ENCODE measurements at regions not wholly inside any gene's neighbourhood (a gene's known extent, or its start where the extent isn't known, plus 50 kb on each side); places are given as distances from the start of the nearest gene placed in this dataset.

GRCh38 chr2:224308272-224308911 lies 93.5 kb downstream of the FAM124B start:
- no peaks in the 10 kb centered on the region for H3K79me2 ChIP-seq (replicated peaks; ENCODE audit: insufficient read depth, low read length)
- TF ChIP-seq TAF1 (IDR thresholded peaks at IDR 0.05; ENCODE audit: low read depth) = no peak
- TF ChIP-seq POLR2AphosphoS5 (IDR thresholded peaks at IDR 0.05) = no peak
- TF ChIP-seq, protein P1, sequence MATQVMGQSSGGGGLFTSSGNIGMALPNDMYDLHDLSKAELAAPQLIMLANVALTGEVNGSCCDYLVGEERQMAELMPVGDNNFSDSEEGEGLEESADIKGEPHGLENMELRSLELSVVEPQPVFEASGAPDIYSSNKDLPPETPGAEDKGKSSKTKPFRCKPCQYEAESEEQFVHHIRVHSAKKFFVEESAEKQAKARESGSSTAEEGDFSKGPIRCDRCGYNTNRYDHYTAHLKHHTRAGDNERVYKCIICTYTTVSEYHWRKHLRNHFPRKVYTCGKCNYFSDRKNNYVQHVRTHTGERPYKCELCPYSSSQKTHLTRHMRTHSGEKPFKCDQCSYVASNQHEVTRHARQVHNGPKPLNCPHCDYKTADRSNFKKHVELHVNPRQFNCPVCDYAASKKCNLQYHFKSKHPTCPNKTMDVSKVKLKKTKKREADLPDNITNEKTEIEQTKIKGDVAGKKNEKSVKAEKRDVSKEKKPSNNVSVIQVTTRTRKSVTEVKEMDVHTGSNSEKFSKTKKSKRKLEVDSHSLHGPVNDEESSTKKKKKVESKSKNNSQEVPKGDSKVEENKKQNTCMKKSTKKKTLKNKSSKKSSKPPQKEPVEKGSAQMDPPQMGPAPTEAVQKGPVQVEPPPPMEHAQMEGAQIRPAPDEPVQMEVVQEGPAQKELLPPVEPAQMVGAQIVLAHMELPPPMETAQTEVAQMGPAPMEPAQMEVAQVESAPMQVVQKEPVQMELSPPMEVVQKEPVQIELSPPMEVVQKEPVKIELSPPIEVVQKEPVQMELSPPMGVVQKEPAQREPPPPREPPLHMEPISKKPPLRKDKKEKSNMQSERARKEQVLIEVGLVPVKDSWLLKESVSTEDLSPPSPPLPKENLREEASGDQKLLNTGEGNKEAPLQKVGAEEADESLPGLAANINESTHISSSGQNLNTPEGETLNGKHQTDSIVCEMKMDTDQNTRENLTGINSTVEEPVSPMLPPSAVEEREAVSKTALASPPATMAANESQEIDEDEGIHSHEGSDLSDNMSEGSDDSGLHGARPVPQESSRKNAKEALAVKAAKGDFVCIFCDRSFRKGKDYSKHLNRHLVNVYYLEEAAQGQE (IDR thresholded peaks at IDR 0.05; ENCODE audit: borderline replicate concordance) = no peak
- TF ChIP-seq MXI1 (conservative IDR thresholded peaks at IDR 0.05; ENCODE audit: poor library complexity, severe bottlenecking) = no peak
- TF ChIP-seq, protein P2, sequence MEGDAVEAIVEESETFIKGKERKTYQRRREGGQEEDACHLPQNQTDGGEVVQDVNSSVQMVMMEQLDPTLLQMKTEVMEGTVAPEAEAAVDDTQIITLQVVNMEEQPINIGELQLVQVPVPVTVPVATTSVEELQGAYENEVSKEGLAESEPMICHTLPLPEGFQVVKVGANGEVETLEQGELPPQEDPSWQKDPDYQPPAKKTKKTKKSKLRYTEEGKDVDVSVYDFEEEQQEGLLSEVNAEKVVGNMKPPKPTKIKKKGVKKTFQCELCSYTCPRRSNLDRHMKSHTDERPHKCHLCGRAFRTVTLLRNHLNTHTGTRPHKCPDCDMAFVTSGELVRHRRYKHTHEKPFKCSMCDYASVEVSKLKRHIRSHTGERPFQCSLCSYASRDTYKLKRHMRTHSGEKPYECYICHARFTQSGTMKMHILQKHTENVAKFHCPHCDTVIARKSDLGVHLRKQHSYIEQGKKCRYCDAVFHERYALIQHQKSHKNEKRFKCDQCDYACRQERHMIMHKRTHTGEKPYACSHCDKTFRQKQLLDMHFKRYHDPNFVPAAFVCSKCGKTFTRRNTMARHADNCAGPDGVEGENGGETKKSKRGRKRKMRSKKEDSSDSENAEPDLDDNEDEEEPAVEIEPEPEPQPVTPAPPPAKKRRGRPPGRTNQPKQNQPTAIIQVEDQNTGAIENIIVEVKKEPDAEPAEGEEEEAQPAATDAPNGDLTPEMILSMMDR (IDR thresholded peaks at IDR 0.05; ENCODE audit: poor library complexity, severe bottlenecking) = no peak
- TF ChIP-seq SMC3 (conservative IDR thresholded peaks at IDR 0.05; ENCODE audit: poor library complexity) = no peak
- TF ChIP-seq EP300 (conservative IDR thresholded peaks at IDR 0.05; ENCODE audit: poor library complexity, severe bottlenecking) = no peak
- H3K27ac ChIP-seq (ENCODE audit: low read length) = no peak overlapping the region
- H4K20me1 ChIP-seq (ENCODE audit: insufficient read depth) = no peaks in the 10 kb centered on the region
- H3K9me3 ChIP-seq (ENCODE audit: low read length) = no peaks in the 10 kb centered on the region
- no peaks in the 10 kb centered on the region for H3K27me3 ChIP-seq (ENCODE audit: insufficient read depth, low read depth, low read length)
- no peak overlapping the region for H3K4me2 ChIP-seq (ENCODE audit: low read length)
- H3F3A ChIP-seq (ENCODE audit: insufficient read depth, low read length, poor library complexity, severe bottlenecking) = no peaks in the 10 kb centered on the region
- no peaks in the 10 kb centered on the region for H3K9me2 ChIP-seq (ENCODE audit: insufficient read depth, low read length)
- no peak overlapping the region for H3K9ac ChIP-seq (ENCODE audit: low read length)
- H3K4me3 ChIP-seq (ENCODE audit: low read length) = no peak overlapping the region
- no peak overlapping the region for H2AFZ ChIP-seq (ENCODE audit: low read depth, low read length)
- H3K36me3 ChIP-seq (ENCODE audit: insufficient read depth, low read length) = no peaks in the 10 kb centered on the region

DNA sequence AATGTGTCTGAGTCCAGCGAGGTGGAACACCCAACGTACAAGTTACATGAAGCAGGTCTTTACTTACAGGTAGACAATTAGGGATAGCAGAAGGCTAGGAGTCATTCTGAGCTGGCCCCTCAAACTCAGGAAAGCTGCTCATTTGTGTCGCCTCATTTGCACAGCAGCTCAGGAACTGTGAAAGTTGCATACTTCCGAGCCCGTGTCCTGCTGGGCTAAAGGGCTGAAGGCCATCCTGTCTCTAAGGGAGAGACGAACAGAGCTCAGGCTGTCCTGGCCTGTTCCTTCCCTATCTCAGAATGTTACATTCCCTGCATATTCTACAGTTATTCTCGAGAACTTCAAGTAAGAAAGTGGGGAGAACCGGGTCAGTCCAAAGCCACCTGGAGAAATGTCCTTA lies 99.0 kb downstream of the FAM124B start:
- Histone ChIP-seq H3K9ac (ENCODE audit: low read length) (no peak overlapping the region), H3F3A (ENCODE audit: insufficient read depth, low read length, poor library complexity, severe bottlenecking) (no peaks in the 10 kb centered on the region), H3K36me3 (ENCODE audit: insufficient read depth, low read length) (no peaks in the 10 kb centered on the region), H3K9me2 (ENCODE audit: insufficient read depth, low read length) (no peaks in the 10 kb centered on the region), H2AFZ (ENCODE audit: low read depth, low read length) (no peak overlapping the region), H3K4me3 (ENCODE audit: low read length) (no peak overlapping the region), H3K27ac (ENCODE audit: low read length) (no peak overlapping the region), H3K9me3 (ENCODE audit: low read length) (no peaks in the 10 kb centered on the region), H3K79me2 (replicated peaks; ENCODE audit: insufficient read depth, low read length) (no peaks in the 10 kb centered on the region), H3K27me3 (ENCODE audit: insufficient read depth, low read depth, low read length) (no peaks in the 10 kb centered on the region), H4K20me1 (ENCODE audit: insufficient read depth) (no peaks in the 10 kb centered on the region), H3K4me2 (ENCODE audit: low read length) (no peak overlapping the region)
- TF ChIP-seq SMC3 (conservative IDR thresholded peaks at IDR 0.05; ENCODE audit: poor library complexity) (no peak), EP300 (conservative IDR thresholded peaks at IDR 0.05; ENCODE audit: poor library complexity, severe bottlenecking) (no peak)

- Histone ChIP-seq H2AFZ (ENCODE audit: low read depth, low read length) (no peak overlapping the region), H3K4me2 (ENCODE audit: low read length) (no peak overlapping the region), H3K36me3 (ENCODE audit: insufficient read depth, low read length) (no peaks in the 10 kb centered on the region), H3K79me2 (replicated peaks; ENCODE audit: insufficient read depth, low read length) (no peaks in the 10 kb centered on the region), H4K20me1 (ENCODE audit: insufficient read depth) (no peaks in the 10 kb centered on the region), H3K9ac (ENCODE audit: low read length) (no peak overlapping the region), H3K9me3 (ENCODE audit: low read length) (no peaks in the 10 kb centered on the region), H3F3A (ENCODE audit: insufficient read depth, low read length, poor library complexity, severe bottlenecking) (no peaks in the 10 kb centered on the region), H3K27ac (ENCODE audit: low read length) (no peak overlapping the region), H3K9me2 (ENCODE audit: insufficient read depth, low read length) (no peaks in the 10 kb centered on the region), H3K27me3 (ENCODE audit: insufficient read depth, low read depth, low read length) (no peaks in the 10 kb centered on the region), H3K4me3 (ENCODE audit: low read length) (no peak overlapping the region)
- TF ChIP-seq TAF1 (IDR thresholded peaks at IDR 0.05; ENCODE audit: low read depth) (no peak), POLR2AphosphoS5 (IDR thresholded peaks at IDR 0.05) (no peak), EZH2 (IDR thresholded peaks at IDR 0.05; ENCODE audit: borderline replicate concordance, insufficient read depth, low read length, poor library complexity, severe bottlenecking) (no peak), EP300 (conservative IDR thresholded peaks at IDR 0.05; ENCODE audit: poor library complexity, severe bottlenecking) (no peak), SMC3 (conservative IDR thresholded peaks at IDR 0.05; ENCODE audit: poor library complexity) (no peak), RAD21 (conservative IDR thresholded peaks at IDR 0.05) (no peak), MXI1 (conservative IDR thresholded peaks at IDR 0.05; ENCODE audit: poor library complexity, severe bottlenecking) (no peak)
- TF ChIP-seq, protein P2 (IDR thresholded peaks at IDR 0.05; ENCODE audit: poor library complexity, severe bottlenecking) = no peak
- TF ChIP-seq, protein P1 (IDR thresholded peaks at IDR 0.05; ENCODE audit: borderline replicate concordance) = no peak
Measured at GRCh38 chr2:224293976-224294375, 107.9 kb downstream of the FAM124B start.

Data from neural cell (in vitro differentiated cells).